ENCODE measurements at regions not wholly inside any gene's neighbourhood (a gene's known extent, or its start where the extent isn't known, plus 50 kb on each side); places are given as distances from the start of the nearest gene placed in this dataset.
A peak's percentile ranks its signal among the peaks of the same experiment; 100 is the strongest.

- Histone ChIP-seq H3K14ac (ENCODE audit: low read length in 2 of 2) (no peak overlapping the region), H3K23ac (ENCODE audit: low read length in 2 of 2) (no peak overlapping the region), H2AFZ (ENCODE audit: low read depth, low read length) (no peak overlapping the region), H4K91ac (ENCODE audit: low read length) (no peak overlapping the region), H2BK12ac (ENCODE audit: low read length in 2 of 2) (no peak overlapping the region), H3K4ac (ENCODE audit: low read depth in 1 of 2, low read length in 2 of 2) (no peak overlapping the region), H3K18ac (ENCODE audit: low read depth in 1 of 2, low read length in 2 of 2) (peak overlapping the region in 1 of 2 experiments; percentile 14), H3K4me3 (ENCODE audit: insufficient read depth in 1 of 2, low read depth in 1 of 2, low read length in 2 of 2) (no peak overlapping the region), H3K36me3 (ENCODE audit: control insufficient read depth in 1 of 2, insufficient read depth in 2 of 2, low read depth in 1 of 2, low read length in 2 of 2) (no peaks in the 10 kb centered on the region), H3K4me1 (ENCODE audit: control insufficient read depth, insufficient read depth, low read depth, low read length) (no peaks in the 10 kb centered on the region), H2BK120ac (ENCODE audit: low read depth, low read length) (no peak overlapping the region), H4K8ac (ENCODE audit: low read length) (no peak overlapping the region), H3K9me3 (ENCODE audit: control insufficient read depth, low read length) (no peaks in the 10 kb centered on the region), H3K9ac (ENCODE audit: low read length) (no peak overlapping the region), H2BK15ac (ENCODE audit: low read depth, poor library complexity, severe bottlenecking) (no peak overlapping the region), H3K4me2 (ENCODE audit: low read length, poor library complexity, severe bottlenecking) (no peak overlapping the region), H3K79me1 (replicated peaks; ENCODE audit: low read length, poor library complexity, severe bottlenecking) (no peaks in the 10 kb centered on the region), H3K27me3 (ENCODE audit: control insufficient read depth in 1 of 2, insufficient read depth in 1 of 2, low read length in 2 of 2) (no peaks in the 10 kb centered on the region), H2AK5ac (ENCODE audit: low read length, severe bottlenecking) (no peak overlapping the region), H2BK5ac (ENCODE audit: low read depth, low read length, poor library complexity, severe bottlenecking) (no peak overlapping the region), H3K27ac (ENCODE audit: low read length, poor library complexity, severe bottlenecking) (no peak overlapping the region)
- WGBS = no CpG with 5 or more reads among the region's 2 CpGs
- no peak for DNase-seq
Observed at GRCh38 chr6:104632588-104632987, 227.1 kb downstream of the HACE1 start.

- H3K23ac ChIP-seq (ENCODE audit: low read length in 2 of 2) = no peak overlapping the region
Observed at GRCh38 chr6:104630955-104631354, 228.8 kb downstream of the HACE1 start.

GRCh38 chr6:104630522-104630921, 229.2 kb downstream of the HACE1 start:
- 67% methylated on average over 2 of the region's 3 CpGs for WGBS
- H3K4me3 ChIP-seq (ENCODE audit: insufficient read depth in 1 of 2, low read depth in 1 of 2, low read length in 2 of 2) = no peak overlapping the region

More at GRCh38 chr6:104630955-104631354, 228.8 kb downstream of the HACE1 start:
- no peak overlapping the region for H2AK5ac ChIP-seq (ENCODE audit: low read length, severe bottlenecking)
- H3K9ac ChIP-seq (ENCODE audit: low read length) = no peak overlapping the region
- no peaks in the 10 kb centered on the region for H3K9me3 ChIP-seq (ENCODE audit: control insufficient read depth, low read length)
- no peaks in the 10 kb centered on the region for H3K27me3 ChIP-seq (ENCODE audit: control insufficient read depth in 1 of 2, insufficient read depth in 1 of 2, low read length in 2 of 2)
- no peak overlapping the region for H3K4ac ChIP-seq (ENCODE audit: low read depth in 1 of 2, low read length in 2 of 2)
- no peak overlapping the region for H4K8ac ChIP-seq (ENCODE audit: low read length)
- H2BK5ac ChIP-seq (ENCODE audit: low read depth, low read length, poor library complexity, severe bottlenecking) = no peak overlapping the region
- H2BK15ac ChIP-seq (ENCODE audit: low read depth, poor library complexity, severe bottlenecking) = no peak overlapping the region
- H2BK120ac ChIP-seq (ENCODE audit: low read depth, low read length) = no peak overlapping the region
- no peak for DNase-seq
- no peaks in the 10 kb centered on the region for H3K36me3 ChIP-seq (ENCODE audit: control insufficient read depth in 1 of 2, insufficient read depth in 2 of 2, low read depth in 1 of 2, low read length in 2 of 2)
- H3K4me1 ChIP-seq (ENCODE audit: control insufficient read depth, insufficient read depth, low read depth, low read length) = no peaks in the 10 kb centered on the region
- no peak overlapping the region for H3K4me3 ChIP-seq (ENCODE audit: insufficient read depth in 1 of 2, low read depth in 1 of 2, low read length in 2 of 2)
- no peak overlapping the region for H3K27ac ChIP-seq (ENCODE audit: low read length, poor library complexity, severe bottlenecking)
- H2AFZ ChIP-seq (ENCODE audit: low read depth, low read length) = no peak overlapping the region
- H3K79me1 ChIP-seq (replicated peaks; ENCODE audit: low read length, poor library complexity, severe bottlenecking) = no peaks in the 10 kb centered on the region
- no peak overlapping the region for H2BK12ac ChIP-seq (ENCODE audit: low read length in 2 of 2)
- H3K18ac ChIP-seq (ENCODE audit: low read depth in 1 of 2, low read length in 2 of 2) = no peak overlapping the region
- no peak overlapping the region for H3K4me2 ChIP-seq (ENCODE audit: low read length, poor library complexity, severe bottlenecking)
- H3K14ac ChIP-seq (ENCODE audit: low read length in 2 of 2) = no peak overlapping the region
- H4K91ac ChIP-seq (ENCODE audit: low read length) = no peak overlapping the region

GRCh38 chr6:104629826-104630225, 229.9 kb downstream of the HACE1 start:
- no peak overlapping the region for H3K23ac ChIP-seq (ENCODE audit: low read length in 2 of 2)
- 55% methylated on average over 4 of the region's 4 CpGs for WGBS
- no peaks in the 10 kb centered on the region for H3K36me3 ChIP-seq (ENCODE audit: control insufficient read depth in 1 of 2, insufficient read depth in 2 of 2, low read depth in 1 of 2, low read length in 2 of 2)

More at GRCh38 chr6:104630522-104630921, 229.2 kb downstream of the HACE1 start:
- H3K27me3 ChIP-seq (ENCODE audit: control insufficient read depth in 1 of 2, insufficient read depth in 1 of 2, low read length in 2 of 2) = no peaks in the 10 kb centered on the region
- H2BK120ac ChIP-seq (ENCODE audit: low read depth, low read length) = no peak overlapping the region
- no peak overlapping the region for H2AFZ ChIP-seq (ENCODE audit: low read depth, low read length)
- no peak overlapping the region for H2BK15ac ChIP-seq (ENCODE audit: low read depth, poor library complexity, severe bottlenecking)
- H4K8ac ChIP-seq (ENCODE audit: low read length) = no peak overlapping the region
- no peak for DNase-seq
- no peaks in the 10 kb centered on the region for H3K36me3 ChIP-seq (ENCODE audit: control insufficient read depth in 1 of 2, insufficient read depth in 2 of 2, low read depth in 1 of 2, low read length in 2 of 2)
- no peak overlapping the region for H3K23ac ChIP-seq (ENCODE audit: low read length in 2 of 2)
- H3K9ac ChIP-seq (ENCODE audit: low read length) = no peak overlapping the region
- H2BK12ac ChIP-seq (ENCODE audit: low read length in 2 of 2) = no peak overlapping the region
- peak overlapping the region in 1 of 2 experiments; percentile 33 for H3K18ac ChIP-seq (ENCODE audit: low read depth in 1 of 2, low read length in 2 of 2)
- no peak overlapping the region for H3K4me2 ChIP-seq (ENCODE audit: low read length, poor library complexity, severe bottlenecking)
- no peak overlapping the region for H3K27ac ChIP-seq (ENCODE audit: low read length, poor library complexity, severe bottlenecking)
- H3K14ac ChIP-seq (ENCODE audit: low read length in 2 of 2) = no peak overlapping the region
- no peak overlapping the region for H4K91ac ChIP-seq (ENCODE audit: low read length)
- no peak overlapping the region for H2BK5ac ChIP-seq (ENCODE audit: low read depth, low read length, poor library complexity, severe bottlenecking)
- no peak overlapping the region for H2AK5ac ChIP-seq (ENCODE audit: low read length, severe bottlenecking)
- no peak overlapping the region for H3K4ac ChIP-seq (ENCODE audit: low read depth in 1 of 2, low read length in 2 of 2)
- H3K4me1 ChIP-seq (ENCODE audit: control insufficient read depth, insufficient read depth, low read depth, low read length) = peaks cover under 1% of the 10 kb centered on the region
- H3K79me1 ChIP-seq (replicated peaks; ENCODE audit: low read length, poor library complexity, severe bottlenecking) = no peaks in the 10 kb centered on the region
- no peaks in the 10 kb centered on the region for H3K9me3 ChIP-seq (ENCODE audit: control insufficient read depth, low read length)

More at GRCh38 chr6:104629826-104630225, 229.9 kb downstream of the HACE1 start:
- no peak overlapping the region for H2BK15ac ChIP-seq (ENCODE audit: low read depth, poor library complexity, severe bottlenecking)
- H3K4me3 ChIP-seq (ENCODE audit: insufficient read depth in 1 of 2, low read depth in 1 of 2, low read length in 2 of 2) = no peak overlapping the region
- no peak overlapping the region for H2AFZ ChIP-seq (ENCODE audit: low read depth, low read length)
- DNase-seq = no peak
- no peak overlapping the region for H3K4me2 ChIP-seq (ENCODE audit: low read length, poor library complexity, severe bottlenecking)
- H3K18ac ChIP-seq (ENCODE audit: low read depth in 1 of 2, low read length in 2 of 2) = no peak overlapping the region
- H3K9ac ChIP-seq (ENCODE audit: low read length) = no peak overlapping the region
- H3K4me1 ChIP-seq (ENCODE audit: control insufficient read depth, insufficient read depth, low read depth, low read length) = peaks cover 2% of the 10 kb centered on the region
- no peak overlapping the region for H4K91ac ChIP-seq (ENCODE audit: low read length)
- no peak overlapping the region for H4K8ac ChIP-seq (ENCODE audit: low read length)
- no peak overlapping the region for H2BK120ac ChIP-seq (ENCODE audit: low read depth, low read length)
- H3K27me3 ChIP-seq (ENCODE audit: control insufficient read depth in 1 of 2, insufficient read depth in 1 of 2, low read length in 2 of 2) = no peaks in the 10 kb centered on the region
- H2BK12ac ChIP-seq (ENCODE audit: low read length in 2 of 2) = no peak overlapping the region
- H3K27ac ChIP-seq (ENCODE audit: low read length, poor library complexity, severe bottlenecking) = no peak overlapping the region
- no peak overlapping the region for H2AK5ac ChIP-seq (ENCODE audit: low read length, severe bottlenecking)
- no peak overlapping the region for H3K4ac ChIP-seq (ENCODE audit: low read depth in 1 of 2, low read length in 2 of 2)
- H3K9me3 ChIP-seq (ENCODE audit: control insufficient read depth, low read length) = no peaks in the 10 kb centered on the region
- H2BK5ac ChIP-seq (ENCODE audit: low read depth, low read length, poor library complexity, severe bottlenecking) = no peak overlapping the region
- H3K79me1 ChIP-seq (replicated peaks; ENCODE audit: low read length, poor library complexity, severe bottlenecking) = no peaks in the 10 kb centered on the region
- no peak overlapping the region for H3K14ac ChIP-seq (ENCODE audit: low read length in 2 of 2)

Data from mesenchymal stem cell (in vitro differentiated cells and primary cell).